ENCODE measurements at regions not wholly inside any gene's neighbourhood (a gene's known extent, or its start where the extent isn't known, plus 50 kb on each side); places are given as distances from the start of the nearest gene placed in this dataset.

- TF ChIP-seq CTCF (conservative IDR thresholded peaks at IDR 0.05; ENCODE audit: low read length) (no peak), EZH2phosphoT487 (IDR thresholded peaks at IDR 0.05; ENCODE audit: borderline replicate concordance, low read depth, low read length) (no peak)
These were observed 322.8 kb downstream of the PLA2G4A start for GRCh38 chr1:187151555-187151954.

Measured in OCI-LY7 (cell line).